Activated CD4-positive, alpha-beta T cell treated with anti-CD3 and anti-CD28 coated beads, Interleukin-2, amount 10 ng/mL, durations not matched to agents 7 days and 5 days (primary cell): ENCODE measurements at regions not wholly inside any gene's neighbourhood (a gene's known extent, or its start where the extent isn't known, plus 50 kb on each side); places are given as distances from the start of the nearest gene placed in this dataset.

Source experiments
- CTCF ChIA-PET: fragments of 350-600 bp; sonication (Branson Sonifier 250); formaldehyde crosslinking; loops from one replicate; lab custom pipeline; 2021; ENCODE audit warnings: antibody characterized with exemption; lab: Charles Lee
- POLR2A ChIA-PET: fragments of 350-600 bp; sonication (Branson Sonifier 250); formaldehyde crosslinking; loops from one replicate; lab custom pipeline; 2021; ENCODE audit warnings: antibody characterized with exemption; lab: Charles Lee
- DNase-seq: peaks from one replicate; pipeline ENCODE4 v3.0.0-alpha.2; 2020
- H3K27ac Mint-ChIP-seq: one replicate; pipeline ENCODE4 v1.8.0; 2021; ENCODE audit warnings: mild to moderate bottlenecking, moderate library complexity, mixed read lengths
- H3K27me3 Mint-ChIP-seq: one replicate; pipeline ENCODE4 v1.8.0; 2021; ENCODE audit warnings: mixed read lengths
- H3K36me3 Mint-ChIP-seq: one replicate; pipeline ENCODE4 v1.8.0; 2021; ENCODE audit warnings: low read depth, mixed read lengths
- H3K4me1 Mint-ChIP-seq: one replicate; pipeline ENCODE4 v1.8.0; 2021; ENCODE audit warnings: mixed read lengths
- H3K4me3 Mint-ChIP-seq: one replicate; pipeline ENCODE4 v1.8.0; 2021; ENCODE audit warnings: mild to moderate bottlenecking, moderate library complexity, mixed read lengths
- H3K9me3 Mint-ChIP-seq: one replicate; pipeline ENCODE4 v1.8.0; 2021; ENCODE audit warnings: mixed read lengths

DNA sequence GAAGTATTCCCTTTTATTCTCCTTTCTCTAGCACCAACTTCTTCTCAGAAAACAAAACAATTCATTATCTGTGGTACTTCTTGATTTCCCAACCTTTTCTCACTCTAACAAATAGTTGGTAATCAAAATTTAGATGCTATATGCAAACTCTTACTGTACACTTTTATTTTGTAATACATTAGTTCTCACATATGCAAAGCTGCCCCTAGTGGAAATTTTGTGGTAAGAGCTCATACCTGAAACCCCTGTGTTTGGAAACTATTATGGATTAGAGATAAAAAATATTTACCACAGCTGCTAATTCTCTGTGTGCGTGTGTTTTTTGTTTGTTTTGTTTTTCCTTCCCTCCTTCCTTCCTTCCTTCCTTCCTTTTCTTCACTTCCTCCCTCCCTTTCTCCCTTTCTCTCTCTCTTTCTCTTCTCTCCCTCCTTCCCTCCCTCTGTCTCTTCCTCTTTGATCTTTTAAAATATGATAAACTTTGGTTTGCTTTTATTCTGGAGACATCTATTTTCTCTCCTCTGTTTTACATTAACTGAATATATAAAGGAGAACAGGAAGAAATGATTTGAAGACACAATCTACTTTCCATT is 537.4 kb downstream of the SLITRK6 start:
- DNase-seq, result no peak
- Mint-ChIP-seq H3K27ac (no peak overlapping the region), H3K4me1 (no peaks in the 10 kb centered on the region), H3K36me3 (no peaks in the 10 kb centered on the region), H3K27me3 (no peaks in the 10 kb centered on the region), H3K9me3 (no peaks in the 10 kb centered on the region), H3K4me3 (no peak overlapping the region)
- ChIA-PET POLR2A (no interaction called here), CTCF (no interaction called here)

DNA sequence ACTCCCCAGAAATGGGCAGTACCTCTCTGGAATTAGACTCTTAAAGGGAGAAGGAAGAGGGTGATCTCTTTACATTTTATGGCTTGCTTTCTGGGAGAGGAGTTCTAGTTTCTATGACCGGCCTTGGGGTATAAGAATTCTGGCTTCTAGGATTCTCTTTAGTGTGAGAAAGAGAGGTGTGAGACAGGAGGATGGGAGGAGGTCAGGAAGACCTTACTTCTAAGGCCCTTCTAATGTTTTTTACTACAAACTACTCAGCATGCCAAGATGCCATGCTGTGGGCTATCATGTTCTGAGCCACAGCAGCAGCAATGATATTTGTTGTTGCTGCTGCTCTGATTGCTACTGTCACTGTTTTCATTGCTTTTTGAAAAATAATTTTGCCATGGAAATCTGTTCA is 538.3 kb downstream of the SLITRK6 start:
- no peaks in the 10 kb centered on the region for H3K27me3 Mint-ChIP-seq
- no peaks in the 10 kb centered on the region for H3K4me1 Mint-ChIP-seq
- no peak for DNase-seq
- POLR2A ChIA-PET, result no interaction called here
- no peaks in the 10 kb centered on the region for H3K36me3 Mint-ChIP-seq
- CTCF ChIA-PET, result no interaction called here
- H3K9me3 Mint-ChIP-seq, result no peaks in the 10 kb centered on the region
- H3K27ac Mint-ChIP-seq, result no peak overlapping the region
- no peak overlapping the region for H3K4me3 Mint-ChIP-seq

DNA sequence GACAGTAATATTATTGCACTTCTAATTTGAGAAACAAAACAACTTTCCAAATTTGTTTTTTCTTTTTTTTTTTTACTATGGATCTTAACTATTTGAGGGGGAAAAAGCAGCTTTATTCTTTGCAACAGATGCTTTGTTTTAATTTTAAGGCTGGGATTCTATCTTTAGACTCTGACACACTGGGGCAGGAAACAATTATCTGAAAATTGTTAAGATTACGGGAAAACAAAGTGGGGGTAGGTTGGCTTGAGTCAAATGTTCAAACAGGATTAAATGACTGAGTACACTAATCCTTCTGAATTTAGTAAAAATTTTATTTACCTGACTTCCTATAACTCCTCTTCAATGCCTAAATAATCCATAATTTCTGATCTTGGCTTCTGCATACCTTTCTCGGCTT is 543.2 kb downstream of the SLITRK6 start:
- Mint-ChIP-seq H3K36me3 (no peaks in the 10 kb centered on the region), H3K4me3 (no peak overlapping the region), H3K4me1 (no peaks in the 10 kb centered on the region), H3K27ac (no peak overlapping the region), H3K9me3 (peaks cover 3% of the 10 kb centered on the region), H3K27me3 (no peaks in the 10 kb centered on the region)
- ChIA-PET POLR2A (no interaction called here), CTCF (no interaction called here)
- DNase-seq, result no peak

DNA sequence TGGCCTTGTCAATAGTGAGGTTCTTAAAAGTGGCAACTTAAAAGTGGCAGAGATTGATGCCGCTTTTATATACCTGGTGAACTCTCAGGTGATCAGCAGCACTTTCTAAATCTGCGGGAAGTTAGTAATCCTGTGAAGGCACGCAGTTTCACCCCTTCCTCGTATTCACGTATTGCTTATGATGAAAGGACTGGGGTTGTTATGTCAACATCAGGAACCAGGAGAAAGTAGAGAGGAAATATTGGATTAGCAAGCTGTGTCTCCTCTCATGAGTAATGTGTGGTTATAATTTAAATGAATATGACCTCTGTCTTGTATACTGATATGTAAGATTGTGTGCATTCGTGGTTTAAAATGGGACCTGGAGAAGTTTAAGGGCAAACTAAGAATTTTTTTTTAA is 544.6 kb downstream of the SLITRK6 start:
- H3K4me1 Mint-ChIP-seq, result no peaks in the 10 kb centered on the region
- H3K36me3 Mint-ChIP-seq, result no peaks in the 10 kb centered on the region
- no peak for DNase-seq
- H3K27me3 Mint-ChIP-seq, result no peaks in the 10 kb centered on the region
- no peak overlapping the region for H3K27ac Mint-ChIP-seq
- H3K4me3 Mint-ChIP-seq, result no peak overlapping the region
- H3K9me3 Mint-ChIP-seq, result peaks cover 3% of the 10 kb centered on the region
- ChIA-PET CTCF (no interaction called here), POLR2A (no interaction called here)

DNA sequence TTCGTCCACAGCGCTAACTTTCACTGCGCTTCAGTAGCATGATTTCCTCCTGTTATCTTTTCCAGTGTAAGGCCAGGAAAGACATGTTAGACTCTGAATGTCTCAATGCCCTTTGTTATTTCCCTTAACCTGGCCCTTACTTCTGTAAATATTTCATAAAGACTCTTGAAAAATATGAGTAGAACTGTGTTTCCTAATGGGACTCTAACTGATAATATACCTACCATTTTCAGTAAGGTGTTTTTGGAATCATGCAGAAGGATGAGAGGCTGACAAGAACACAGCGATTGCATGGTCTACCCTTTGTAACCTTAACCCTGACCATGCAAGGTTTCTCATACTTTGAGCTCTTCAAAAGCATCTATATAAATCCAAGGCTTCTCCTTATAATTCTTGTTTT is 550.1 kb downstream of the SLITRK6 start:
- Mint-ChIP-seq H3K4me1 (no peaks in the 10 kb centered on the region), H3K4me3 (no peak overlapping the region), H3K36me3 (no peaks in the 10 kb centered on the region), H3K27me3 (no peaks in the 10 kb centered on the region), H3K9me3 (peaks cover 3% of the 10 kb centered on the region), H3K27ac (no peak overlapping the region)
- ChIA-PET POLR2A (no interaction called here), CTCF (no interaction called here)
- DNase-seq, result no peak

DNA sequence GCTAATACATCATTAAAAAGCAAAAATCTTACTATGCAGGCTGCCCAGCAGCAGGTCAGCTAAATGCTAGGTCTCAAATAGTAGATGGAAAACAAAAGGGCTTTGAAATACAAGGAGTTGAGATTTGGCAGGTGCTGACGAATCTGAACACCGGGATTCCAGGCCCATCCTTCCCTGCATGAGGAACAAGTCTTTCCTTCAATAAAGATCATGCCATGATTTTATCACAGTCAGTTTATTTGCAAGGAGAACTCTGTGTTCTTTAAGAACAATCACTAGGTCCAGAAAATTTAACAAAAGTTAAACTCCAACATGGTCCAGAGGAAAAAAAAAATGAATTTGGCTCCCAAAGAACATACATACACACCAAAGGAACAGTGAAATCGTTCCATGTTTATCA is 551.4 kb downstream of the SLITRK6 start:
- Mint-ChIP-seq H3K36me3 (no peaks in the 10 kb centered on the region), H3K9me3 (no peaks in the 10 kb centered on the region), H3K4me3 (no peak overlapping the region), H3K27ac (no peak overlapping the region), H3K27me3 (no peaks in the 10 kb centered on the region), H3K4me1 (no peaks in the 10 kb centered on the region)
- ChIA-PET CTCF (no interaction called here), POLR2A (no interaction called here)
- DNase-seq, result no peak

DNA sequence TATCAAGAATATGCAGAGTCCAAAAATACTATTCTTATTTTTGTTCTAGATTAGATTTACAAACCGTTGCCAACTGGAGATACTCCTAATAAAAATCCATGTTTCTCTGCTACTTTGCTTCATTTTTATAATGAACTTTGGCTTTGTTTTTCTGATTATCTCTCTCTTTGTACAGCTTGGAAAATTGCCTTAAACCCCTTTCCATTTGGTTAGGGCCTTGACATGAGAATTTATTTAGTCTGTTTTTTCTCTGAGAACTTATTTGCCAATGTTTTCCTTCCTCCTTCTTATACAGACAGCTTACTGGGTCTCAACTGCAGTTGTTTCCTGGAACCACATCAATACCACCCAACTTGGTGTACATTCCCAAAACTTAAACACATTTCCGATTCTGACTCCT is 555.4 kb downstream of the SLITRK6 start:
- CTCF ChIA-PET, result no interaction called here
- no peak overlapping the region for H3K27ac Mint-ChIP-seq
- no peaks in the 10 kb centered on the region for H3K27me3 Mint-ChIP-seq
- H3K4me1 Mint-ChIP-seq, result no peaks in the 10 kb centered on the region
- POLR2A ChIA-PET, result no interaction called here
- no peaks in the 10 kb centered on the region for H3K36me3 Mint-ChIP-seq
- no peaks in the 10 kb centered on the region for H3K9me3 Mint-ChIP-seq
- H3K4me3 Mint-ChIP-seq, result no peak overlapping the region
- no peak for DNase-seq

DNA sequence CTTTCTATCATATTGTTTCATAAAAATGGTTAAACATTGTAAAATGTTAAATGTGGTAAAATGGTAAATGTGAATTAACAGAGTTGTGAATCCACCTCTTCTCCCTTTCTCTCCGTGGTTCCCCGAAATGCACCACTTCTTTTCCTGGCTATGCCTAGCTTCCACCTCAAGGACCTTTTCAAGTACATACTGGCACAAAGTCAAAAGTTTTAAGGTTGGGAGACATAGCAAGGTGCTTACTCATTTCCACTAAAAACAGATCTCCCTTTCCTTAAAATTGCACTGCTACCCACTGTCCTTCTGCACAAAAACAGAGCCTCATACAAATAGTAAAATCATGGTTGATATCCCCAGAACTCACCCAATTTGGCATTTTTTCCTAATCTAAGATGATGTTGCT is 558.2 kb downstream of the SLITRK6 start:
- POLR2A ChIA-PET, result no interaction called here
- Mint-ChIP-seq H3K4me1 (no peaks in the 10 kb centered on the region), H3K27ac (no peak overlapping the region)

DNA sequence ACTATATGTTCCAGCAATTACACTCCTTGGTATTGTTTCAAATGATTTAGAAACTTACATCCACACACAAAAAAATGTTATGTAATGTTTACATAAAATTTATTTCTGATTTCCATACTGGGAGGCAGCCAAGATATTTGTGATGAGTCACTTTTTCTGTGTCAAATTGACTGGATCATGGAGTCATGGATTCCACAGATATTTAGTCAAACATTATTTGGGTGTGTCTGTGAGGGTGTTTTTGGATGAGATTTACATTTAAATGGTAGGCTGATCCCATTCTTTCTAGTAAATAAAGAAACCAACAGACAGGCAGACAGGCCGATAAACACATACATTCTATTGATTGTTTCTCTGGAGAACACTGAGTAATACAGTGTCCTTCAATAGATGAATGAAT is 562.8 kb downstream of the SLITRK6 start:
- H3K4me3 Mint-ChIP-seq, result no peak overlapping the region
- CTCF ChIA-PET, result no interaction called here
- POLR2A ChIA-PET, result no interaction called here
- H3K27ac Mint-ChIP-seq, result no peak overlapping the region
- no peaks in the 10 kb centered on the region for H3K36me3 Mint-ChIP-seq
- no peaks in the 10 kb centered on the region for H3K27me3 Mint-ChIP-seq
- no peak for DNase-seq
- no peaks in the 10 kb centered on the region for H3K4me1 Mint-ChIP-seq
- no peaks in the 10 kb centered on the region for H3K9me3 Mint-ChIP-seq

More for the DNA sequence above, 558.2 kb downstream of the SLITRK6 start:
- Mint-ChIP-seq H3K9me3 (no peaks in the 10 kb centered on the region), H3K4me3 (no peak overlapping the region), H3K36me3 (no peaks in the 10 kb centered on the region), H3K27me3 (no peaks in the 10 kb centered on the region)
- no peak for DNase-seq
- CTCF ChIA-PET, result no interaction called here

DNA sequence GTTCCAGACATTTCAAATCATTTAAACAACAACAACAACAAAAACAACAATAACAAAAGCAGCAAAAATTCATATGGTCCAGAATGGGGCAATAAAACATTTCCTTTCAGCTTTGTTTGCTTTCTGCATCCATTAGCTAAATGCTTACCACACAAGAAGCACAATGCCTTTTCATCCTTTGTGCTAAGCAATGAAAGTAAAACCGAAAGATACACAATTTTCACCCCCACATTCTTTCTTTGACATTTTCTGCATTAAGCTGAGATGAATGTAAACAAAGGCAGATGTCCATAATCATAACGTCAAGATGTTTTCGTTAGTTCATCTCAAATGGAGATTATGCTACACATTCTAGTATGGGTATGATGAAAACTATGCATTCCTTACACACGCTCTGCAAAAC is 568.5 kb downstream of the SLITRK6 start:
- no peaks in the 10 kb centered on the region for H3K4me1 Mint-ChIP-seq
- H3K36me3 Mint-ChIP-seq, result no peaks in the 10 kb centered on the region
- H3K27ac Mint-ChIP-seq, result no peak overlapping the region
- peaks cover 1% of the 10 kb centered on the region for H3K9me3 Mint-ChIP-seq
- ChIA-PET POLR2A (no interaction called here), CTCF (no interaction called here)
- H3K4me3 Mint-ChIP-seq, result no peak overlapping the region
- H3K27me3 Mint-ChIP-seq, result no peaks in the 10 kb centered on the region
- DNase-seq, result no peak

DNA sequence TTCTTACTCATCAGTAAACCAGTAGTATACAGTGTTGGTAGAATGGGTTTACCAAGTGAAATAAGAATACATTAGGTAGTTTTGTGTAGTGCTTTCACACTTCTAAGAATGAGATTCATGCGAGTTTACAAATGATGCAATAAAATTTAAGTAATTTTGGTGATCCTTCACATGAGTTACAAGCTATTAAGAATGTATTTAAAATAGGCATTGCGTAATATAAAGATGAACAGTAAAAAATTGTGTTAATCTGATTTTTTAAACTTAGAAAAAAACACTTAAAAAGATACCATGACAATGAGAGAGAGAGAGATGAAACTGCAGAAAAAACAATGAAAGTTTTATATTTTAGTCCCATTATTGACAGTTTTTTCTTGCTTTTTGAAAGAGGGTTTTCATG is 570.5 kb downstream of the SLITRK6 start:
- Mint-ChIP-seq H3K4me1 (no peaks in the 10 kb centered on the region), H3K9me3 (peaks cover 1% of the 10 kb centered on the region), H3K27me3 (no peaks in the 10 kb centered on the region), H3K4me3 (no peak overlapping the region), H3K27ac (no peak overlapping the region), H3K36me3 (no peaks in the 10 kb centered on the region)
- DNase-seq, result no peak
- ChIA-PET CTCF (no interaction called here), POLR2A (no interaction called here)

DNA sequence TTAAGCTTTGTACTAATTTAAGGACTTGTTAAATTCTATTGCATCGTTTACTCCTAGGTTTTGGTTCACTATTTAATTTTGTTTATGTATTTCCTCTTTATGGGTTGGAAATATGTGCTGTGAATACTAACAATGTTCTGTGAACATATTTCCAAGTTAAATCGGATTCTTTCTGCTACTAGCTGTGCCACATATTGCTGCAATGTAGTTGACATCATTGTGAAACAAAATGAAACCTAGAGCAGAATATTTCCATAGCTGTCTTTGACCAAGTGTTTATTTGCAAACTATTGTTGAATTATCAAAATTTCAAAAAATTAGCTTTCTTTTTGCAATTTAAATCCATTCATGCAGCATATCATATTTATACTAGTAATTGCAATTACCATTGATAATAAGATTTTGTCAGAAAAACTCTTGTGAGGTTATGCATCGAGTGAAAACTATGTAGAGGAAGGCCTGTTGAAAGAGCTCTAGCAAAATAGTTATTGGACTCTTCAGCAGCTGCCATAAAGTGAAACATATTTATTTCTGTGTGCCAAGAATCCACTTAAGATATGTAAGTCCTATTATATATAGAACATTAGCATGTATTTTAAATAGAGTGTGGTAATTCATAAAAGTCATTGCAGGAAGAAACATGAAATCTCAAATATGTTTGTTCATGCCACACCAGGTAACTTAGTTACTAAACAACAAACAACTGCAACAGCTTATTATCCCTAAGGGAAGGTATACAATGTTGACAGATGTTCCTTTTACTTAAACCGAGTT is 575.1 kb downstream of the SLITRK6 start:
- no peak for DNase-seq
- Mint-ChIP-seq H3K4me1 (no peaks in the 10 kb centered on the region), H3K9me3 (peaks cover 4% of the 10 kb centered on the region), H3K27ac (no peak overlapping the region), H3K27me3 (no peaks in the 10 kb centered on the region), H3K4me3 (no peak overlapping the region), H3K36me3 (no peaks in the 10 kb centered on the region)
- ChIA-PET POLR2A (no interaction called here), CTCF (interaction anchor here (0.7 kb wide), 2 partner anchors 8 to 251 kb away, joined by 3 read pairs; no protein-coding TSS in a partner anchor)

DNA sequence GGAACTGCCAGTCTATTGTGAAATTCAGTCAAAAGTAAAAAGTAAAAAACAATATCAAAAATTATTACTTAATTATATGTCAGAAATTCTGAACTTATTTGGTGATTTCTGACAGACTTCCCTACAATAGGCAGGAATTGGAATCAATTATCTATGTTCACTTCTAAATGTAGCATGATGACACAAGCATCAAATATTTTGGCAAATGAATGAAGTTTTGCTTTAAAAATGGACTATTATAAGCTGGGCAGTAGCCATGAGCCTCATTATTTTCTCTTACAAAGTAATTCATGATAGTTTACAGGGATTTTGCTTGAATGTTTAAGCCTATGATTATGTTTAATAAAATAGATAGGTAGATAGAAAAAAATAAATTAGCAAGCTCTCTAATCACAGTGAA is 582.6 kb downstream of the SLITRK6 start:
- Mint-ChIP-seq H3K4me3 (no peak overlapping the region), H3K27ac (no peak overlapping the region), H3K36me3 (no peaks in the 10 kb centered on the region), H3K27me3 (no peaks in the 10 kb centered on the region), H3K4me1 (no peaks in the 10 kb centered on the region), H3K9me3 (peaks cover 3% of the 10 kb centered on the region)
- no peak for DNase-seq
- CTCF ChIA-PET, result no interaction called here
- POLR2A ChIA-PET, result no interaction called here

DNA sequence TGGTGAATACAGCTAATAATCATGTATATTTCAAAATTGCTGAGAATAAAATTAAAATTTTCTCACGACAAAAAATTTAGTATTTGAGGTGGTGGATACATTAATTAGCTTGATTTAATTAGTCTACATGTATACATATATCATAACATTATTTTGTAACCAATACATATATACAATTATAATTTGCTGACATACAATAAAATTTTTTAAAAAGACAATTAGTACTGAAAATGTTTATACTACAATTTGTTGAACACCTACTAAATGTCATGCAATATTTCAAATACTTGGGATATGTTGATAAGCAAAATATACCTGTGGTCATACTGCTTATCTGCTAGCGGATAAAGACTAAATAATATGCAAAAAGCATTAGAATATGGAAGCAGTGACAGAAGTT is 586.5 kb downstream of the SLITRK6 start:
- ChIA-PET CTCF (no interaction called here), POLR2A (no interaction called here)
- no peak overlapping the region for H3K4me3 Mint-ChIP-seq
- H3K27ac Mint-ChIP-seq, result no peak overlapping the region
- no peaks in the 10 kb centered on the region for H3K36me3 Mint-ChIP-seq
- no peaks in the 10 kb centered on the region for H3K4me1 Mint-ChIP-seq
- peaks cover 1% of the 10 kb centered on the region for H3K9me3 Mint-ChIP-seq
- no peak for DNase-seq
- no peaks in the 10 kb centered on the region for H3K27me3 Mint-ChIP-seq
